ENCODE measurements at regions not wholly inside any gene's neighbourhood (a gene's known extent, or its start where the extent isn't known, plus 50 kb on each side); places are given as distances from the start of the nearest gene placed in this dataset.

GRCh38 chr1:58136387-58136786 lies 410.1 kb downstream of the OMA1 start:
- Mint-ChIP-seq H3K36me3 (no peaks in the 10 kb centered on the region), H3K27me3 (ENCODE audit: low read depth in 3 of 3) (peaks cover 0 to 2% (median 1%) of the 10 kb centered on the region in 3 donors), H3K4me1 (no peaks in the 10 kb centered on the region), H3K4me3 (no peak overlapping the region), H3K9me3 (peaks cover 17 to 39% (median 24%) of the 10 kb centered on the region in 7 donors), H3K27ac (no peak overlapping the region)
- intact Hi-C loops (cut with micrococcal nuclease) = no loop called here
- Histone ChIP-seq H3K9me3 (replicated peaks in 1 of 2; ENCODE audit: control insufficient read depth in 1 of 2, insufficient read depth in 1 of 2, low read length in 2 of 2) (peaks cover 0 to 17% of the 10 kb centered on the region in 2 donors), H4K20me1 (ENCODE audit: insufficient read depth, low read length) (no peaks in the 10 kb centered on the region), H3K36me3 (replicated peaks in 1 of 2; ENCODE audit: control insufficient read depth in 1 of 2, insufficient read depth in 2 of 2, low read length in 2 of 2) (no peaks in the 10 kb centered on the region), H3K79me2 (ENCODE audit: insufficient read depth, low read length) (no peaks in the 10 kb centered on the region), H3K9ac (ENCODE audit: insufficient read depth, low read length, poor library complexity, severe bottlenecking) (no peak overlapping the region), H3K4me3 (replicated peaks in 1 of 3; ENCODE audit: low read depth in 2 of 3, low read length in 3 of 3) (no peak overlapping the region), H2AFZ (ENCODE audit: insufficient read depth, low read depth, low read length, poor library complexity, severe bottlenecking) (no peak overlapping the region), H3K4me2 (replicated peaks; ENCODE audit: extremely low read depth, low read length, poor library complexity, severe bottlenecking) (no peak overlapping the region), H3K27ac (ENCODE audit: low read depth in 1 of 2, low read length in 2 of 2) (no peak overlapping the region), H3K27me3 (ENCODE audit: control insufficient read depth in 2 of 2, insufficient read depth in 2 of 2, low read length in 2 of 2) (no peaks in the 10 kb centered on the region), H3K4me1 (ENCODE audit: control insufficient read depth in 1 of 2, insufficient read depth in 2 of 2, low read length in 2 of 2) (no peaks in the 10 kb centered on the region)
- no peak for DNase-seq
- no peak for TF ChIP-seq CTCF (IDR thresholded peaks at IDR 0.05)
- no CpG with 5 or more reads among the region's 2 CpGs for WGBS (ENCODE audit: insufficient coverage)

- TF ChIP-seq CTCF (IDR thresholded peaks at IDR 0.05) = no peak
- H3K9me3 ChIP-seq (replicated peaks in 1 of 2; ENCODE audit: control insufficient read depth in 1 of 2, insufficient read depth in 1 of 2, low read length in 2 of 2) = peaks cover 0 to 17% of the 10 kb centered on the region in 2 donors
- Mint-ChIP-seq H3K27ac (no peak overlapping the region), H3K4me3 (no peak overlapping the region), H3K9me3 (peaks cover 15 to 36% (median 21%) of the 10 kb centered on the region in 7 donors), H3K27me3 (ENCODE audit: low read depth in 3 of 3) (peaks cover 0 to 2% (median 1%) of the 10 kb centered on the region in 3 donors), H3K4me1 (no peaks in the 10 kb centered on the region), H3K36me3 (no peaks in the 10 kb centered on the region)
- intact Hi-C loops (cut with micrococcal nuclease) = no loop called here
- WGBS (ENCODE audit: insufficient coverage) = no CpG with 5 or more reads among the region's 3 CpGs
- no peaks in the 10 kb centered on the region for H3K27me3 ChIP-seq (ENCODE audit: control insufficient read depth in 2 of 2, insufficient read depth in 2 of 2, low read length in 2 of 2)
- no peaks in the 10 kb centered on the region for H3K36me3 ChIP-seq (replicated peaks in 1 of 2; ENCODE audit: control insufficient read depth in 1 of 2, insufficient read depth in 2 of 2, low read length in 2 of 2)
- DNase-seq = no peak
- no peak overlapping the region for H3K9ac ChIP-seq (ENCODE audit: insufficient read depth, low read length, poor library complexity, severe bottlenecking)
- H3K4me2 ChIP-seq (replicated peaks; ENCODE audit: extremely low read depth, low read length, poor library complexity, severe bottlenecking) = no peak overlapping the region
- no peaks in the 10 kb centered on the region for H3K4me1 ChIP-seq (ENCODE audit: control insufficient read depth in 1 of 2, insufficient read depth in 2 of 2, low read length in 2 of 2)
- no peaks in the 10 kb centered on the region for H3K79me2 ChIP-seq (ENCODE audit: insufficient read depth, low read length)
- H3K27ac ChIP-seq (ENCODE audit: low read depth in 1 of 2, low read length in 2 of 2) = no peak overlapping the region
- no peak overlapping the region for H3K4me3 ChIP-seq (replicated peaks in 1 of 3; ENCODE audit: low read depth in 2 of 3, low read length in 3 of 3)
- no peak overlapping the region for H2AFZ ChIP-seq (ENCODE audit: insufficient read depth, low read depth, low read length, poor library complexity, severe bottlenecking)
- H4K20me1 ChIP-seq (ENCODE audit: insufficient read depth, low read length) = no peaks in the 10 kb centered on the region
Observed at GRCh38 chr1:58135821-58136321, 410.7 kb downstream of the OMA1 start.
